HCT116 (cell line): ENCODE measurements at regions not wholly inside any gene's neighbourhood (a gene's known extent, or its start where the extent isn't known, plus 50 kb on each side); places are given as distances from the start of the nearest gene placed in this dataset.

Experiments used
- ATAC-seq: fragments of 200-7000 bp; cut with Tn5 transposase; 2 replicates; pipeline ENCODE4 v1.9.1; 2020; ENCODE audit warnings: mild to moderate bottlenecking, moderate library complexity
- BruUV-seq: library from RNA; stranded (reverse); fragments of 400-500 nt; replicated peaks from 2 replicates; lab custom pipeline; 2021; lab: Mats Ljungman, UMichigan
- CTCF ChIA-PET: fragments of 300-600 bp; sonication (Branson Sonifier 250); formaldehyde crosslinking; loops from one replicate; lab custom pipeline; 2021; ENCODE audit warnings: antibody characterized with exemption; lab: Charles Lee
- POLR2A ChIA-PET: fragments of 300-600, 350-600 bp; sonication (Branson Sonifier 250); formaldehyde crosslinking; loops from one replicate; lab custom pipeline; 2021; ENCODE audit warnings: antibody characterized with exemption; lab: Charles Lee
- RAD21 ChIA-PET, 2 experiments: fragments of 300-600 bp; sonication (Branson Sonifier 250); formaldehyde crosslinking; loops; one replicate each; lab custom pipeline; 2023; ENCODE audit warnings: low total read pairs in 2 of 2; ENCODE audit not compliant: uncharacterized antibody in 2 of 2, unreplicated experiment in 2 of 2, low non-redundant PET in 1 of 2; lab: Charles Lee
- DNase-seq: peaks from one replicate; pipeline ENCODE4 v3.0.0-alpha.2; 2010; ENCODE audit warnings: low read depth, low spot score
- H2AFZ ChIP-seq: fragments of 200-600 bp; shearing (Covaris generic), sonication (generic); 2 replicates; pipeline ENCODE4 v1.6.1; 2017; ENCODE audit warnings: low read depth, mixed run types, mixed read lengths, antibody characterized with exemption, low read length; ENCODE audit not compliant: poor library complexity, severe bottlenecking
- H3K27ac ChIP-seq: 2 replicates; pipeline ENCODE4 v1.5.1; 2012; ENCODE audit warnings: low read depth, low read length
- H3K27me3 ChIP-seq: fragments of 200-600 bp; sonication (generic); 2 replicates; pipeline ENCODE4 v1.6.1; 2016; ENCODE audit warnings: mixed run types, low read length, mixed read lengths; ENCODE audit not compliant: insufficient read depth
- H3K36me3 ChIP-seq, 2 experiments: fragments of 200-500 bp in 1 of 2; fragments of 200-600 bp in 1 of 2; sonication (Bioruptor generic) in 1 of 2; sonication (generic) in 1 of 2; 2 replicates each; pipeline versions ENCODE4 v1.5.1 to v1.6.1; 2014 to 2016; ENCODE audit warnings: low read length in 2 of 2, inconsistent platforms in 1 of 2, mixed read lengths in 1 of 2, mixed run types in 1 of 2; ENCODE audit not compliant: insufficient read depth in 2 of 2, control insufficient read depth in 1 of 2
- H3K4me1 ChIP-seq, 2 experiments: fragments of 200-600 bp in 1 of 2; sonication (generic) in 1 of 2; 2 replicates each; pipeline versions ENCODE4 v1.5.1 to v1.6.1; 2012 to 2017; ENCODE audit warnings: low read length in 2 of 2, inconsistent platforms in 1 of 2, mild to moderate bottlenecking in 1 of 2, mixed read lengths in 1 of 2, mixed run types in 1 of 2, moderate library complexity in 1 of 2; ENCODE audit not compliant: insufficient read depth in 2 of 2, control insufficient read depth in 1 of 2
- H3K4me2 ChIP-seq: fragments of 200-600 bp; sonication (generic); 2 replicates; pipeline ENCODE4 v1.6.1; 2017; ENCODE audit warnings: mixed run types, low read length, mixed read lengths
- H3K4me3 ChIP-seq, 2 experiments: fragments of 200-600 bp in 1 of 2; sonication (generic) in 1 of 2; replicated peaks in 1 of 2; 2 replicates each; pipeline ENCODE4 v1.5.1; 2011 to 2016; ENCODE audit warnings: low read length in 2 of 2, control low read depth in 1 of 2, low read depth in 1 of 2, mild to moderate bottlenecking in 1 of 2, mixed read lengths in 1 of 2, mixed run types in 1 of 2
- H3K79me2 ChIP-seq: fragments of 200-600 bp; sonication (generic); 2 replicates; pipeline ENCODE4 v1.6.1; 2017; ENCODE audit warnings: mild to moderate bottlenecking, mixed run types, low read length, moderate library complexity, mixed read lengths; ENCODE audit not compliant: insufficient read depth
- H3K9ac ChIP-seq: fragments of 200-600 bp; sonication (generic); 2 replicates; pipeline ENCODE4 v1.6.1; 2016; ENCODE audit warnings: low read length, mixed read lengths
- H3K9me2 ChIP-seq: fragments of 200-600 bp; sonication (generic), shearing (Covaris generic); 2 replicates; pipeline ENCODE4 v1.6.1; 2017; ENCODE audit warnings: mixed run types, mild to moderate bottlenecking, moderate library complexity; ENCODE audit not compliant: insufficient read depth
- H3K9me3 ChIP-seq, 2 experiments: fragments of 200-500 bp in 1 of 2; fragments of 200-600 bp in 1 of 2; sonication (Bioruptor generic) in 1 of 2; sonication (generic) in 1 of 2; 2 replicates each; pipeline ENCODE4 v1.6.1; 2014 to 2017; ENCODE audit warnings: low read length in 2 of 2, mixed read lengths in 2 of 2, inconsistent platforms in 1 of 2, low read depth in 1 of 2, mild to moderate bottlenecking in 1 of 2, mixed run types in 1 of 2, moderate library complexity in 1 of 2; ENCODE audit not compliant: control insufficient read depth in 1 of 2, insufficient read depth in 1 of 2
- H4K20me1 ChIP-seq: fragments of 200-600 bp; sonication (generic), shearing (Covaris generic); 2 replicates; pipeline ENCODE4 v1.6.1; 2017; ENCODE audit warnings: mixed run types, mild to moderate bottlenecking, moderate library complexity; ENCODE audit not compliant: insufficient read depth
- CBX3 ChIP-seq: IDR thresholded peaks from 2 replicates; pipeline ENCODE4 v1.6.1; 2012; ENCODE audit warnings: low read depth
- CEBPB ChIP-seq: IDR thresholded peaks from 2 replicates; pipeline ENCODE4 v1.6.1; 2012; ENCODE audit warnings: low read depth
- ELF1 ChIP-seq: IDR thresholded peaks from 2 replicates; pipeline ENCODE4 v1.6.1; 2012; ENCODE audit warnings: low read depth, borderline replicate concordance
- FOSL1 ChIP-seq: IDR thresholded peaks from 2 replicates; pipeline ENCODE4 v1.6.1; 2012; ENCODE audit warnings: low read depth
- JUND ChIP-seq: IDR thresholded peaks from 2 replicates; pipeline ENCODE4 v1.6.1; 2012
- POLR2A ChIP-seq: IDR thresholded peaks from 2 replicates; pipeline ENCODE4 v1.7.0; 2011; ENCODE audit warnings: borderline replicate concordance; ENCODE audit not compliant: insufficient read depth, insufficient read length; ENCODE audit errors: extremely low read depth
- POLR2AphosphoS5 ChIP-seq: IDR thresholded peaks from 2 replicates; pipeline ENCODE4 v1.6.1; 2011; ENCODE audit warnings: mild to moderate bottlenecking, low read depth, low read length, moderate library complexity
- RAD21 ChIP-seq: IDR thresholded peaks from 2 replicates; pipeline ENCODE4 v1.6.1; 2012; ENCODE audit warnings: low read depth, mild to moderate bottlenecking
- SIN3A ChIP-seq: IDR thresholded peaks from 2 replicates; pipeline ENCODE4 v1.6.1; 2012; ENCODE audit warnings: low read depth
- SP1 ChIP-seq: IDR thresholded peaks from 2 replicates; pipeline ENCODE4 v1.6.1; 2012; ENCODE audit warnings: low read depth
- ZFX ChIP-seq: fragments of 450-650 bp; IDR thresholded peaks from 2 replicates; pipeline ENCODE4 v1.6.1; 2017
- ZNF274 ChIP-seq: fragments of 200-500 bp; sonication (Bioruptor generic); IDR thresholded peaks from 2 replicates; pipeline ENCODE4 v1.6.1; 2014; ENCODE audit warnings: mild to moderate bottlenecking, low read depth, low read length, inconsistent platforms
- intact Hi-C: fragments of 100-400 bp; cut with micrococcal nuclease; formaldehyde crosslinking; loops from 2 replicates; pipeline ENCODE4 v1.10.0; 2022
- TF ChIP-seq, protein P1 (sequence below): IDR thresholded peaks from 2 replicates; pipeline ENCODE4 v1.6.1; 2011; ENCODE audit warnings: mild to moderate bottlenecking, low read length, moderate library complexity; ENCODE audit not compliant: insufficient replicate concordance; ENCODE audit errors: extremely low read depth
- TF ChIP-seq, protein P2 (sequence below): IDR thresholded peaks from 2 replicates; pipeline ENCODE4 v1.6.1; 2012
- TF ChIP-seq, protein P3 (sequence below): IDR thresholded peaks from 2 replicates; pipeline ENCODE4 v1.6.1; 2012
- TF ChIP-seq, protein P4 (sequence below): IDR thresholded peaks from 2 replicates; pipeline ENCODE4 v1.6.1; 2012; ENCODE audit warnings: low read depth

DNA sequence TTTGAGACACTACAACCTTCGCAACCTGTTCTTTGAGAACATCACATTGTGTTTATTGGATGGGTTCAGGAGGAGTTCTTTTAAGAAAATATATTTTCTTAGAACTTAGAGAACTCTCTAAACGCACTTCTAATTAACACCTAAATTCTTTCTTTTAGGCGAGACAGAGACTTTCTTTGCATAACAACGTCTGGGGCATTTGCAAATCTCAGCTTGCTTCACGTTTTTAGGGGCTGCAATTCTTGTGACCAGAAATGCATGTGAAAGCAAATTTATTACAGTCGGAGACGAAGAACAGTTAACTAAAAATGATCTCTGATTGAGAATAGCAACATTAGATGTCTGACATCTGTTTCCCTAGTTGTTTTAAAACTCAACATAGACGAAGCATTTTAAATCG is 568.3 kb upstream of the ZNF717 start:
- no peak overlapping the region for H3K9ac ChIP-seq
- no peak for DNase-seq
- peaks cover 6 to 20% of the 10 kb centered on the region in 2 experiments; a peak in 3 of 4 replicates for H3K9me3 ChIP-seq
- no peak overlapping the region for H3K27ac ChIP-seq
- H3K9me2 ChIP-seq: no peaks in the 10 kb centered on the region
- no peaks in the 10 kb centered on the region for H3K4me1 ChIP-seq
- no peaks in the 10 kb centered on the region for H3K27me3 ChIP-seq
- TF ChIP-seq, protein P1, sequence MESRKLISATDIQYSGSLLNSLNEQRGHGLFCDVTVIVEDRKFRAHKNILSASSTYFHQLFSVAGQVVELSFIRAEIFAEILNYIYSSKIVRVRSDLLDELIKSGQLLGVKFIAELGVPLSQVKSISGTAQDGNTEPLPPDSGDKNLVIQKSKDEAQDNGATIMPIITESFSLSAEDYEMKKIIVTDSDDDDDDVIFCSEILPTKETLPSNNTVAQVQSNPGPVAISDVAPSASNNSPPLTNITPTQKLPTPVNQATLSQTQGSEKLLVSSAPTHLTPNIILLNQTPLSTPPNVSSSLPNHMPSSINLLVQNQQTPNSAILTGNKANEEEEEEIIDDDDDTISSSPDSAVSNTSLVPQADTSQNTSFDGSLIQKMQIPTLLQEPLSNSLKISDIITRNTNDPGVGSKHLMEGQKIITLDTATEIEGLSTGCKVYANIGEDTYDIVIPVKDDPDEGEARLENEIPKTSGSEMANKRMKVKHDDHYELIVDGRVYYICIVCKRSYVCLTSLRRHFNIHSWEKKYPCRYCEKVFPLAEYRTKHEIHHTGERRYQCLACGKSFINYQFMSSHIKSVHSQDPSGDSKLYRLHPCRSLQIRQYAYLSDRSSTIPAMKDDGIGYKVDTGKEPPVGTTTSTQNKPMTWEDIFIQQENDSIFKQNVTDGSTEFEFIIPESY: no peak
- TF ChIP-seq ELF1: no peak
- TF ChIP-seq SIN3A: no peak
- no peak for TF ChIP-seq ZFX
- TF ChIP-seq POLR2AphosphoS5: no peak
- TF ChIP-seq, all 23 proteins: peak for 0
- RAD21 ChIA-PET: no interaction called here
- intact Hi-C loops: no loop called here
- H4K20me1 ChIP-seq: no peaks in the 10 kb centered on the region
- CTCF ChIA-PET: no interaction called here
- no peaks in the 10 kb centered on the region for H3K36me3 ChIP-seq
- BruUV-seq: no TSS peak
- no peak for ATAC-seq
- POLR2A ChIA-PET: no interaction called here
- no peak overlapping the region for H3K4me3 ChIP-seq
- H2AFZ ChIP-seq: no peak overlapping the region
- no peak overlapping the region for H3K4me2 ChIP-seq
- no peaks in the 10 kb centered on the region for H3K79me2 ChIP-seq

GRCh38 chr3:76361010-76361409 is 575.7 kb upstream of the ZNF717 start:
- Histone ChIP-seq H3K9ac (no peak overlapping the region), H3K36me3 (no peaks in the 10 kb centered on the region), H4K20me1 (no peaks in the 10 kb centered on the region), H2AFZ (no peak overlapping the region), H3K79me2 (no peaks in the 10 kb centered on the region), H3K9me3 (peaks cover 0 to 2% of the 10 kb centered on the region in 2 experiments; a peak in 2 of 4 replicates), H3K27ac (no peak overlapping the region), H3K27me3 (no peaks in the 10 kb centered on the region), H3K4me1 (no peaks in the 10 kb centered on the region), H3K9me2 (no peaks in the 10 kb centered on the region), H3K4me2 (no peak overlapping the region), H3K4me3 (no peak overlapping the region)
- no peak for DNase-seq
- intact Hi-C loops: no loop called here
- TF ChIP-seq POLR2A (no peak), RAD21 (no peak), ELF1 (no peak), JUND (no peak), SIN3A (no peak), SP1 (no peak), CEBPB (no peak), CBX3 (no peak), ZNF274 (no peak), POLR2AphosphoS5 (no peak), FOSL1 (no peak)
- TF ChIP-seq, protein P2, sequence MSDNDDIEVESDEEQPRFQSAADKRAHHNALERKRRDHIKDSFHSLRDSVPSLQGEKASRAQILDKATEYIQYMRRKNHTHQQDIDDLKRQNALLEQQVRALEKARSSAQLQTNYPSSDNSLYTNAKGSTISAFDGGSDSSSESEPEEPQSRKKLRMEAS: no peak
- TF ChIP-seq, protein P3, sequence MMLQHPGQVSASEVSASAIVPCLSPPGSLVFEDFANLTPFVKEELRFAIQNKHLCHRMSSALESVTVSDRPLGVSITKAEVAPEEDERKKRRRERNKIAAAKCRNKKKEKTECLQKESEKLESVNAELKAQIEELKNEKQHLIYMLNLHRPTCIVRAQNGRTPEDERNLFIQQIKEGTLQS: no peak
- TF ChIP-seq, protein P4, sequence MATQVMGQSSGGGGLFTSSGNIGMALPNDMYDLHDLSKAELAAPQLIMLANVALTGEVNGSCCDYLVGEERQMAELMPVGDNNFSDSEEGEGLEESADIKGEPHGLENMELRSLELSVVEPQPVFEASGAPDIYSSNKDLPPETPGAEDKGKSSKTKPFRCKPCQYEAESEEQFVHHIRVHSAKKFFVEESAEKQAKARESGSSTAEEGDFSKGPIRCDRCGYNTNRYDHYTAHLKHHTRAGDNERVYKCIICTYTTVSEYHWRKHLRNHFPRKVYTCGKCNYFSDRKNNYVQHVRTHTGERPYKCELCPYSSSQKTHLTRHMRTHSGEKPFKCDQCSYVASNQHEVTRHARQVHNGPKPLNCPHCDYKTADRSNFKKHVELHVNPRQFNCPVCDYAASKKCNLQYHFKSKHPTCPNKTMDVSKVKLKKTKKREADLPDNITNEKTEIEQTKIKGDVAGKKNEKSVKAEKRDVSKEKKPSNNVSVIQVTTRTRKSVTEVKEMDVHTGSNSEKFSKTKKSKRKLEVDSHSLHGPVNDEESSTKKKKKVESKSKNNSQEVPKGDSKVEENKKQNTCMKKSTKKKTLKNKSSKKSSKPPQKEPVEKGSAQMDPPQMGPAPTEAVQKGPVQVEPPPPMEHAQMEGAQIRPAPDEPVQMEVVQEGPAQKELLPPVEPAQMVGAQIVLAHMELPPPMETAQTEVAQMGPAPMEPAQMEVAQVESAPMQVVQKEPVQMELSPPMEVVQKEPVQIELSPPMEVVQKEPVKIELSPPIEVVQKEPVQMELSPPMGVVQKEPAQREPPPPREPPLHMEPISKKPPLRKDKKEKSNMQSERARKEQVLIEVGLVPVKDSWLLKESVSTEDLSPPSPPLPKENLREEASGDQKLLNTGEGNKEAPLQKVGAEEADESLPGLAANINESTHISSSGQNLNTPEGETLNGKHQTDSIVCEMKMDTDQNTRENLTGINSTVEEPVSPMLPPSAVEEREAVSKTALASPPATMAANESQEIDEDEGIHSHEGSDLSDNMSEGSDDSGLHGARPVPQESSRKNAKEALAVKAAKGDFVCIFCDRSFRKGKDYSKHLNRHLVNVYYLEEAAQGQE: no peak
- ChIA-PET CTCF (no interaction called here), RAD21 (no interaction called here), POLR2A (no interaction called here)
- ATAC-seq: no peak
- BruUV-seq: no TSS peak
